ENCODE measurements at regions not wholly inside any gene's neighbourhood (a gene's known extent, or its start where the extent isn't known, plus 50 kb on each side); places are given as distances from the start of the nearest gene placed in this dataset.

GRCh38 chr14:65804439-65805112, 392.0 kb downstream of the FUT8 start:
- WGBS, 2 donors = 64 to 75% methylated on average over 14 of the region's 14 CpGs
- peak in 1 of 4 donors; percentile 46 for ATAC-seq
- Histone ChIP-seq H3K27ac (no peak overlapping the region), H3K9me3 (no peaks in the 10 kb centered on the region), H3K27me3 (no peaks in the 10 kb centered on the region), H3K4me3 (no peak overlapping the region), H3K36me3 (no peaks in the 10 kb centered on the region), H3K4me1 (no peaks in the 10 kb centered on the region)
- no peak for TF ChIP-seq CTCF (IDR thresholded peaks at IDR 0.05)
- FAIRE-seq = no peak
- no peak for DNase-seq
- intact Hi-C loops (cut with DNase I) = no loop called here

GRCh38 chr14:65805113-65805473, 392.6 kb downstream of the FUT8 start:
- Histone ChIP-seq H3K27ac (no peak overlapping the region), H3K4me1 (no peaks in the 10 kb centered on the region), H3K9me3 (no peaks in the 10 kb centered on the region), H3K27me3 (no peaks in the 10 kb centered on the region), H3K4me3 (no peak overlapping the region), H3K36me3 (no peaks in the 10 kb centered on the region)
- intact Hi-C loops (cut with DNase I) = no loop called here
- no peak for TF ChIP-seq CTCF (IDR thresholded peaks at IDR 0.05)
- no peak for ATAC-seq
- DNase-seq = no peak
- FAIRE-seq = no peak
- 79 to 86% methylated on average over 3 of the region's 3 CpGs for WGBS, 2 donors

GRCh38 chr14:65808390-65808789, 395.9 kb downstream of the FUT8 start:
- no peaks in the 10 kb centered on the region for H3K27me3 ChIP-seq
- ATAC-seq = no peak
- no peaks in the 10 kb centered on the region for H3K36me3 ChIP-seq
- FAIRE-seq = no peak
- no peak overlapping the region for H3K4me3 ChIP-seq
- WGBS, 2 donors = 95 to 100% methylated on average over 2 of the region's 2 CpGs
- no peak overlapping the region for H3K27ac ChIP-seq
- no peaks in the 10 kb centered on the region for H3K4me1 ChIP-seq
- no peak for TF ChIP-seq CTCF (IDR thresholded peaks at IDR 0.05)
- DNase-seq = no peak
- intact Hi-C loops (cut with DNase I) = no loop called here
- no peaks in the 10 kb centered on the region for H3K9me3 ChIP-seq

GRCh38 chr14:65810322-65810721, 397.8 kb downstream of the FUT8 start:
- Histone ChIP-seq H3K27ac (no peak overlapping the region), H3K27me3 (no peaks in the 10 kb centered on the region), H3K36me3 (no peaks in the 10 kb centered on the region), H3K4me1 (no peaks in the 10 kb centered on the region), H3K4me3 (no peak overlapping the region), H3K9me3 (no peaks in the 10 kb centered on the region)
- FAIRE-seq (no peak), DNase-seq (no peak), ATAC-seq (no peak)
- 83% methylated on average over 1 of the region's 1 CpG for WGBS, 2 donors
- TF ChIP-seq CTCF (IDR thresholded peaks at IDR 0.05) = no peak
- intact Hi-C loops (cut with DNase I) = no loop called here

- Histone ChIP-seq H3K36me3 (no peaks in the 10 kb centered on the region), H3K27ac (no peak overlapping the region), H3K4me1 (no peaks in the 10 kb centered on the region), H3K4me3 (no peak overlapping the region), H3K27me3 (no peaks in the 10 kb centered on the region), H3K9me3 (no peaks in the 10 kb centered on the region)
- WGBS, 2 donors = 72 to 79% methylated on average over 3 of the region's 3 CpGs
- ATAC-seq (no peak), FAIRE-seq (no peak), DNase-seq (no peak)
- intact Hi-C loops (cut with DNase I) = no loop called here
- no peak for TF ChIP-seq CTCF (IDR thresholded peaks at IDR 0.05)
These were observed 401.3 kb downstream of the FUT8 start for GRCh38 chr14:65813760-65814384.

All from pancreas (tissue), 10 donors.